ENCODE measurements at regions not wholly inside any gene's neighbourhood (a gene's known extent, or its start where the extent isn't known, plus 50 kb on each side); places are given as distances from the start of the nearest gene placed in this dataset.

DNA sequence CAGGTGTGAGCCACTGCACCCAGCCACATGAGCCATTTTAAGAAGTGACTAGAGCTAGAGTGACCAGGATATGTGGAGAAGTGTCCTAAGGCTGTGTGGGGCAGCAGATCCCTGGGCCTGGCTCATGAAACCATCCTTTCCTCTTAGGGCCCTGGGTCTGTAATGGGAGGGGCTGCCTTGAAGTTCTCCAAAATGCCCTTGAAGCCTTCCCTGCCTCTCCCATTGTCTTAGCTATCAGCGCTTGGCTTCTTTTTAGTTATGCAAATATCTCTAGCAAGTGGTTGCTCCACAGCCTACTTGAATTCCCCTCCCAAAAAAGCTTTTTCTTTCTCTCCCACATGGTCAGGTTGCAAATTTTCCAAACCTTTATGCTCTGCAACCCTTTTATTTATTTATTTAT is 112.4 kb upstream of the SPATA16 start:
- TF ChIP-seq, protein P1, sequence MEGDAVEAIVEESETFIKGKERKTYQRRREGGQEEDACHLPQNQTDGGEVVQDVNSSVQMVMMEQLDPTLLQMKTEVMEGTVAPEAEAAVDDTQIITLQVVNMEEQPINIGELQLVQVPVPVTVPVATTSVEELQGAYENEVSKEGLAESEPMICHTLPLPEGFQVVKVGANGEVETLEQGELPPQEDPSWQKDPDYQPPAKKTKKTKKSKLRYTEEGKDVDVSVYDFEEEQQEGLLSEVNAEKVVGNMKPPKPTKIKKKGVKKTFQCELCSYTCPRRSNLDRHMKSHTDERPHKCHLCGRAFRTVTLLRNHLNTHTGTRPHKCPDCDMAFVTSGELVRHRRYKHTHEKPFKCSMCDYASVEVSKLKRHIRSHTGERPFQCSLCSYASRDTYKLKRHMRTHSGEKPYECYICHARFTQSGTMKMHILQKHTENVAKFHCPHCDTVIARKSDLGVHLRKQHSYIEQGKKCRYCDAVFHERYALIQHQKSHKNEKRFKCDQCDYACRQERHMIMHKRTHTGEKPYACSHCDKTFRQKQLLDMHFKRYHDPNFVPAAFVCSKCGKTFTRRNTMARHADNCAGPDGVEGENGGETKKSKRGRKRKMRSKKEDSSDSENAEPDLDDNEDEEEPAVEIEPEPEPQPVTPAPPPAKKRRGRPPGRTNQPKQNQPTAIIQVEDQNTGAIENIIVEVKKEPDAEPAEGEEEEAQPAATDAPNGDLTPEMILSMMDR (conservative IDR thresholded peaks at IDR 0.05 in 1 of 2, IDR thresholded peaks at IDR 0.05 in 1 of 2; ENCODE audit: low read depth in 1 of 2, low read length in 2 of 2) = no peak
- no peak for TF ChIP-seq EZH2 (IDR thresholded peaks at IDR 0.05; ENCODE audit: low read length, missing control alignments)
